SH-SY5Y (cell line): ENCODE measurements at regions not wholly inside any gene's neighbourhood (a gene's known extent, or its start where the extent isn't known, plus 50 kb on each side); places are given as distances from the start of the nearest gene placed in this dataset.

Source experiments
- GATA2 ChIP-seq: IDR thresholded peaks from 2 replicates; pipeline ENCODE4 v1.6.1; 2011; ENCODE audit warnings: mild to moderate bottlenecking, low read depth, low read length
- GATA3 ChIP-seq: IDR thresholded peaks from 2 replicates; pipeline ENCODE4 v1.6.1; 2011; ENCODE audit warnings: low read depth, mild to moderate bottlenecking, low read length, moderate library complexity

- TF ChIP-seq GATA3 (no peak), GATA2 (no peak)
Measured at GRCh38 chr3:80152692-80153091, 384.9 kb upstream of the ROBO1 start.
